ENCODE measurements at regions not wholly inside any gene's neighbourhood (a gene's known extent, or its start where the extent isn't known, plus 50 kb on each side); places are given as distances from the start of the nearest gene placed in this dataset.
"Not testable (repeated sequence)": the region's sequence is repeated elsewhere in the genome, so short reads cannot be mapped to it uniquely, and the experiment has no call there.

GRCh38 chr5:113761594-113761993, 248.1 kb downstream of the YTHDC2 start:
- no peak for TF ChIP-seq POLR2A (IDR thresholded peaks at IDR 0.05)
- no peak for TF ChIP-seq CTCF (IDR thresholded peaks at IDR 0.05)
- no peak overlapping the region for H3K4me3 ChIP-seq (ENCODE audit: low read depth, poor library complexity, severe bottlenecking)
- DNase-seq (ENCODE audit: low spot score in 2 of 2) = no peak
- 90% methylated on average over 1 of the region's 1 CpG for WGBS, 2 donors
- intact Hi-C loops (cut with DNase I; ENCODE audit: low total_unique reads) = no loop called here

GRCh38 chr5:113764382-113764781, 250.9 kb downstream of the YTHDC2 start:
- no peak for TF ChIP-seq CTCF (IDR thresholded peaks at IDR 0.05)
- TF ChIP-seq POLR2A (IDR thresholded peaks at IDR 0.05) = no peak
- intact Hi-C loops (cut with DNase I; ENCODE audit: low total_unique reads) = no loop called here
- H3K4me3 ChIP-seq (ENCODE audit: low read depth, poor library complexity, severe bottlenecking) = no peak overlapping the region
- DNase-seq (ENCODE audit: low spot score in 2 of 2) = no peak

GRCh38 chr5:113766827-113767226, 253.3 kb downstream of the YTHDC2 start:
- intact Hi-C loops (cut with DNase I; ENCODE audit: low total_unique reads) = loop anchor here (2.0 kb wide), 1 partner anchor 42 kb away; no protein-coding TSS in a partner anchor
- DNase-seq (ENCODE audit: low spot score in 2 of 2); H3K4me3 ChIP-seq (ENCODE audit: low read depth, poor library complexity, severe bottlenecking): not testable (repeated sequence)
- WGBS, 2 donors = 46 to 70% methylated on average over 2 of the region's 2 CpGs

GRCh38 chr5:113770648-113771047, 257.2 kb downstream of the YTHDC2 start:
- no peak for DNase-seq (ENCODE audit: low spot score in 2 of 2)
- no peak overlapping the region for H3K4me3 ChIP-seq (ENCODE audit: low read depth, poor library complexity, severe bottlenecking)
- 65 to 74% methylated on average over 3 of the region's 3 CpGs for WGBS, 2 donors
- intact Hi-C loops (cut with DNase I; ENCODE audit: low total_unique reads) = no loop called here
- TF ChIP-seq CTCF (IDR thresholded peaks at IDR 0.05) = no peak
- TF ChIP-seq POLR2A (IDR thresholded peaks at IDR 0.05) = no peak

- intact Hi-C loops (cut with DNase I; ENCODE audit: low total_unique reads) = no loop called here
- TF ChIP-seq CTCF (IDR thresholded peaks at IDR 0.05) = no peak
- no peak for TF ChIP-seq POLR2A (IDR thresholded peaks at IDR 0.05)
- H3K4me3 ChIP-seq (ENCODE audit: low read depth, poor library complexity, severe bottlenecking) = no peak overlapping the region
- no peak for DNase-seq (ENCODE audit: low spot score in 2 of 2)
- 75 to 77% methylated on average over 2 of the region's 2 CpGs for WGBS, 2 donors
Observed at GRCh38 chr5:113771483-113771882, 258.0 kb downstream of the YTHDC2 start.

GRCh38 chr5:113776168-113776567, 262.7 kb downstream of the YTHDC2 start:
- TF ChIP-seq CTCF (IDR thresholded peaks at IDR 0.05) (no peak), POLR2A (IDR thresholded peaks at IDR 0.05) (no peak)

More at GRCh38 chr5:113776168-113776567, 262.7 kb downstream of the YTHDC2 start:
- H3K4me3 ChIP-seq (ENCODE audit: low read depth, poor library complexity, severe bottlenecking) = no peak overlapping the region
- intact Hi-C loops (cut with DNase I; ENCODE audit: low total_unique reads) = no loop called here
- DNase-seq (ENCODE audit: low spot score in 2 of 2) = no peak
- 77 to 91% methylated on average over 5 of the region's 5 CpGs for WGBS, 2 donors
